ENCODE measurements at regions not wholly inside any gene's neighbourhood (a gene's known extent, or its start where the extent isn't known, plus 50 kb on each side); places are given as distances from the start of the nearest gene placed in this dataset.

DNA sequence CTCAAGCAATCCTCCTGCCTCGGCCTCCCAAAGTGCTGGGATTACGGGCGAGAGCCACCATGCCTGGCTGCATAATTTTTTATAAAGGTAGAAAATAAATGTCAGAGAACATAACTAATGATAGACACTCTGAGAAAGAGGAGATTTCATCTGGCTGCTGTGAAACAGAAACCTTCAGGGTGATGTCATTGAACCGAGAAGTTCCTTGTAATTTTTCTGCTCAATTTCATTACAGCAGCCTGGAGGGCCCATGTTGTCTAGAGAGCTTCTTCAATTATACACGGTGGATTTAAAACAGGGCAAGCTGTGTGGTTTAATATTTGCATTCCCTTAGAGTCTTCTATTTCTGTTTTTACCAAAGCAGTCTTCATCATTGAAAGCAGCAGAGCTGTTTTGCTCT lies 64.3 kb upstream of the MORC3 start:
- Histone ChIP-seq H3K27ac (ENCODE audit: extremely low read length, insufficient read depth, low read length) (no peak overlapping the region), H3K9me3 (ENCODE audit: low read length) (no peaks in the 10 kb centered on the region), H3K79me2 (ENCODE audit: insufficient read depth, low read length) (no peaks in the 10 kb centered on the region), H4K20me1 (ENCODE audit: insufficient read depth, low read length) (no peaks in the 10 kb centered on the region), H3K36me3 (replicated peaks in 1 of 2; ENCODE audit: control insufficient read depth in 1 of 2, insufficient read depth in 2 of 2, low read length in 2 of 2) (0 out of 5 replicates have a peak, but pooled peaks cover 0 to 3% of the 10 kb centered on the region in 2 experiments), H3K4me3 (replicated peaks in 1 of 3; ENCODE audit: insufficient read depth in 1 of 3, low read depth in 2 of 3, low read length in 3 of 3) (no peak overlapping the region), H3K4me1 (ENCODE audit: insufficient read depth, low read length) (peaks cover 32% of the 10 kb centered on the region), H3K27me3 (ENCODE audit: control insufficient read depth in 1 of 2, insufficient read depth in 2 of 2, low read length in 2 of 2) (no peaks in the 10 kb centered on the region; a peak in 1 of 5 replicates), H2AFZ (ENCODE audit: low read length) (no peak overlapping the region), H3K4me2 (ENCODE audit: low read depth, low read length) (no peak overlapping the region), H3K9ac (ENCODE audit: insufficient read depth, low read depth, low read length) (no peak overlapping the region)
- intact Hi-C loops (cut with micrococcal nuclease; ENCODE audit: unreplicated experiment) (no loop called here), in situ Hi-C loops (cut with HindIII; ENCODE audit: extremely low pct_ligation_motif_present, low pct_unique_long_range_greater_than_20kb) (no loop called here)
- ChIA-PET CTCF (ENCODE audit: low intra/inter-chr PET ratio, low total read pairs) (no interaction called here), POLR2A (no interaction called here)
- TF ChIP-seq KMT2A (CRISPR knock-in tag; IDR thresholded peaks at IDR 0.05), result no peak
- TF ChIP-seq PAF1 (CRISPR knock-in tag; IDR thresholded peaks at IDR 0.05), result no peak
- TF ChIP-seq ZNF496 (CRISPR knock-in tag; IDR thresholded peaks at IDR 0.05; ENCODE audit: insufficient replicate concordance), result no peak
- no peak for TF ChIP-seq ZBTB7B (CRISPR knock-in tag; IDR thresholded peaks at IDR 0.05)
- TF ChIP-seq KDM2A (CRISPR knock-in tag; IDR thresholded peaks at IDR 0.05; ENCODE audit: borderline replicate concordance, low read depth), result no peak
- no peak for TF ChIP-seq GLI4 (CRISPR knock-in tag; IDR thresholded peaks at IDR 0.05; ENCODE audit: borderline replicate concordance)
- no peak for TF ChIP-seq ZNF891 (CRISPR knock-in tag; IDR thresholded peaks at IDR 0.05)
- no peak for TF ChIP-seq ZNF713 (CRISPR knock-in tag; IDR thresholded peaks at IDR 0.05)
- no peak for TF ChIP-seq U2AF2 (IDR thresholded peaks at IDR 0.05; ENCODE audit: low read depth, low read length)
- TF ChIP-seq, protein P1, sequence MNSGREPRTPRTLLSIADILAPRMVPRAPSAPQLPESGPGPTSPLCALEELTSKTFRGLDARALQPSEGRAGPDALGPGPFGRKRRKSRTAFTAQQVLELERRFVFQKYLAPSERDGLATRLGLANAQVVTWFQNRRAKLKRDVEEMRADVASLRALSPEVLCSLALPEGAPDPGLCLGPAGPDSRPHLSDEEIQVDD (CRISPR knock-in tag; IDR thresholded peaks at IDR 0.05; ENCODE audit: borderline replicate concordance), result no peak
- 94% methylated on average over 5 of the region's 5 CpGs for WGBS (ENCODE audit: low lambda C conversion rate)
- ATAC-seq, result no peak
- no TSS peak for BruUV-seq (replicated peaks)
- DNase-seq (ENCODE audit: low spot score), result no peak
- no peak for FAIRE-seq

DNA sequence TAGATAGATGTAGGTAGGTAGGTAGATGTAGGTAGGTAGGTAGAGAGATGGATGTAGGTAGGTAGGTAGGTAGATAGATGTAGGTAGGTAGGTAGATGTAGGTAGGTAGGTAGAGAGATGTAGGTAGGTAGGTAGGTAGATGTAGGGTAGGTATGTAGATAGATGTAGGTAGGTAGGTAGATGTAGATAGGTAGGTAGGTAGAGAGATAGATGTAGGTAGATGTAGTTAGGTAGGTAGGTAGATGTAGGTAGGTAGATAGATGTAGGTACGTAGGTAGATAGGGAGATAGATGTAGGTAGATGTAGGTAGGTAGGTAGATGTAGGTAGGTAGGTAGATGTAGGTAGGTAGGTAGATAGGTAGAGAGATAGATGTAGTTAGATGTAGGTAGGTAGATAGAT lies 62.3 kb upstream of the MORC3 start:
- H3K27ac ChIP-seq (ENCODE audit: extremely low read length, insufficient read depth, low read length), result no peak overlapping the region
- ChIA-PET CTCF (ENCODE audit: low intra/inter-chr PET ratio, low total read pairs) (no interaction called here), POLR2A (interaction anchor here (1.0 kb wide), 1 partner anchor 62 kb away, joined by 3 read pairs; the partner anchor contains the start of gene MORC3)
- BruUV-seq (replicated peaks), result no TSS peak
- H3K27me3 ChIP-seq (ENCODE audit: control insufficient read depth in 1 of 2, insufficient read depth in 2 of 2, low read length in 2 of 2), result no peaks in the 10 kb centered on the region; a peak in 1 of 5 replicates
- H3K4me2 ChIP-seq (ENCODE audit: low read depth, low read length), result no peak overlapping the region
- no peak overlapping the region for H3K4me3 ChIP-seq (replicated peaks in 1 of 3; ENCODE audit: insufficient read depth in 1 of 3, low read depth in 2 of 3, low read length in 3 of 3)
- no peak overlapping the region for H2AFZ ChIP-seq (ENCODE audit: low read length)
- TF ChIP-seq YY1 (IDR thresholded peaks at IDR 0.05; ENCODE audit: insufficient read depth, insufficient replicate concordance, low read depth, low read length), result no peak
- 0 out of 2 replicates have a peak, but pooled peaks have one; percentile 12 for TF ChIP-seq FOXP1 (IDR thresholded peaks at IDR 0.05)
- TF ChIP-seq FOXP1 (CRISPR knock-in tag; IDR thresholded peaks at IDR 0.05), result no peak
- no peak for TF ChIP-seq RFXANK (CRISPR knock-in tag; IDR thresholded peaks at IDR 0.05)
- TF ChIP-seq TBP (CRISPR knock-in tag; IDR thresholded peaks at IDR 0.05), result no peak
- TF ChIP-seq ZFYVE20 (CRISPR knock-in tag; IDR thresholded peaks at IDR 0.05; ENCODE audit: borderline replicate concordance, low read depth), result no peak
- TF ChIP-seq, protein P2, sequence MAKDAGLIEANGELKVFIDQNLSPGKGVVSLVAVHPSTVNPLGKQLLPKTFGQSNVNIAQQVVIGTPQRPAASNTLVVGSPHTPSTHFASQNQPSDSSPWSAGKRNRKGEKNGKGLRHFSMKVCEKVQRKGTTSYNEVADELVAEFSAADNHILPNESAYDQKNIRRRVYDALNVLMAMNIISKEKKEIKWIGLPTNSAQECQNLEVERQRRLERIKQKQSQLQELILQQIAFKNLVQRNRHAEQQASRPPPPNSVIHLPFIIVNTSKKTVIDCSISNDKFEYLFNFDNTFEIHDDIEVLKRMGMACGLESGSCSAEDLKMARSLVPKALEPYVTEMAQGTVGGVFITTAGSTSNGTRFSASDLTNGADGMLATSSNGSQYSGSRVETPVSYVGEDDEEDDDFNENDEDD (CRISPR knock-in tag; IDR thresholded peaks at IDR 0.05; ENCODE audit: borderline replicate concordance), result no peak
- TF ChIP-seq, protein P3, sequence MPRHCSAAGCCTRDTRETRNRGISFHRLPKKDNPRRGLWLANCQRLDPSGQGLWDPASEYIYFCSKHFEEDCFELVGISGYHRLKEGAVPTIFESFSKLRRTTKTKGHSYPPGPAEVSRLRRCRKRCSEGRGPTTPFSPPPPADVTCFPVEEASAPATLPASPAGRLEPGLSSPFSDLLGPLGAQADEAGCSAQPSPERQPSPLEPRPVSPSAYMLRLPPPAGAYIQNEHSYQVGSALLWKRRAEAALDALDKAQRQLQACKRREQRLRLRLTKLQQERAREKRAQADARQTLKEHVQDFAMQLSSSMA (CRISPR knock-in tag; IDR thresholded peaks at IDR 0.05), result no peak
- no peak for TF ChIP-seq ZNF567 (CRISPR knock-in tag; IDR thresholded peaks at IDR 0.05; ENCODE audit: borderline replicate concordance)
- TF ChIP-seq ZNF337 (CRISPR knock-in tag; IDR thresholded peaks at IDR 0.05; ENCODE audit: borderline replicate concordance, low read depth), result no peak
- DNase-seq (ENCODE audit: low spot score) (no peak), FAIRE-seq (no peak), ATAC-seq (no peak)
- in situ Hi-C loops (cut with HindIII; ENCODE audit: extremely low pct_ligation_motif_present, low pct_unique_long_range_greater_than_20kb), result no loop called here
- WGBS (ENCODE audit: low lambda C conversion rate), result 47% methylated on average over 1 of the region's 1 CpG
- no peak overlapping the region for H3K9ac ChIP-seq (ENCODE audit: insufficient read depth, low read depth, low read length)
- peaks cover 34% of the 10 kb centered on the region for H3K4me1 ChIP-seq (ENCODE audit: insufficient read depth, low read length)
- no peaks in the 10 kb centered on the region for H3K9me3 ChIP-seq (ENCODE audit: low read length)
- no peaks in the 10 kb centered on the region for H3K36me3 ChIP-seq (replicated peaks in 1 of 2; ENCODE audit: control insufficient read depth in 1 of 2, insufficient read depth in 2 of 2, low read length in 2 of 2)
- H3K79me2 ChIP-seq (ENCODE audit: insufficient read depth, low read length), result no peaks in the 10 kb centered on the region
- no peaks in the 10 kb centered on the region for H4K20me1 ChIP-seq (ENCODE audit: insufficient read depth, low read length)
- intact Hi-C loops (cut with micrococcal nuclease; ENCODE audit: unreplicated experiment), result no loop called here

Data from HepG2 (cell line).